ENCODE measurements at regions not wholly inside any gene's neighbourhood (a gene's known extent, or its start where the extent isn't known, plus 50 kb on each side); places are given as distances from the start of the nearest gene placed in this dataset.
"Not testable (repeated sequence)": the region's sequence is repeated elsewhere in the genome, so short reads cannot be mapped to it uniquely, and the experiment has no call there.

GRCh38 chr6:27831434-27832081 lies 80.6 kb downstream of the OR2B2 start:
- not testable (repeated sequence) for H3K27me3 Mint-ChIP-seq; H3K36me3 Mint-ChIP-seq (ENCODE audit: low read depth); H3K9me3 Mint-ChIP-seq
- peak; percentile 87 for ATAC-seq
- Mint-ChIP-seq H3K27ac (peak overlapping the region; percentile 90), H3K4me1 (peaks cover 41% of the 10 kb centered on the region), H3K4me3 (peak overlapping the region; percentile 67)
- peak; percentile 71 for DNase-seq

- H3K27ac Mint-ChIP-seq = peak overlapping the region; percentile 97
- H3K4me1 Mint-ChIP-seq = peaks cover 46% of the 10 kb centered on the region
- peak; percentile 90 for ATAC-seq
- not testable (repeated sequence) for H3K27me3 Mint-ChIP-seq; H3K9me3 Mint-ChIP-seq; H3K36me3 Mint-ChIP-seq (ENCODE audit: low read depth)
- H3K4me3 Mint-ChIP-seq = peak overlapping the region; percentile 90
- peak; percentile 58 for DNase-seq
Observed at GRCh38 chr6:27830600-27831433, 81.4 kb downstream of the OR2B2 start.

- no peak for ATAC-seq
- peaks cover 1% of the 10 kb centered on the region for H3K36me3 Mint-ChIP-seq (ENCODE audit: low read depth)
Observed at GRCh38 chr6:27830212-27830599, 82.0 kb downstream of the OR2B2 start.

GRCh38 chr6:27829453-27830211 lies 82.6 kb downstream of the OR2B2 start:
- Mint-ChIP-seq H3K27ac (peak overlapping the region; percentile 97), H3K9me3 (no peaks in the 10 kb centered on the region), H3K4me3 (peak overlapping the region; percentile 90), H3K27me3 (no peaks in the 10 kb centered on the region), H3K4me1 (peaks cover 48% of the 10 kb centered on the region), H3K36me3 (ENCODE audit: low read depth) (peaks cover 1% of the 10 kb centered on the region)
- DNase-seq (no peak), ATAC-seq (no peak)

More at GRCh38 chr6:27830212-27830599, 82.0 kb downstream of the OR2B2 start:
- Mint-ChIP-seq H3K4me1 (peaks cover 49% of the 10 kb centered on the region), H3K4me3 (peak overlapping the region; percentile 90), H3K27ac (peak overlapping the region; percentile 97), H3K9me3 (no peaks in the 10 kb centered on the region), H3K27me3 (no peaks in the 10 kb centered on the region)
- no peak for DNase-seq

GRCh38 chr6:27827477-27827876 lies 84.7 kb downstream of the OR2B2 start:
- not testable (repeated sequence) for H3K27ac Mint-ChIP-seq; H3K36me3 Mint-ChIP-seq (ENCODE audit: low read depth); H3K9me3 Mint-ChIP-seq; ATAC-seq; DNase-seq; H3K4me3 Mint-ChIP-seq; H3K27me3 Mint-ChIP-seq
- peaks cover 52% of the 10 kb centered on the region for H3K4me1 Mint-ChIP-seq

GRCh38 chr6:27826612-27826985 lies 85.6 kb downstream of the OR2B2 start:
- DNase-seq; ATAC-seq; H3K36me3 Mint-ChIP-seq (ENCODE audit: low read depth); H3K9me3 Mint-ChIP-seq; H3K4me3 Mint-ChIP-seq; H3K27me3 Mint-ChIP-seq: not testable (repeated sequence)
- H3K27ac Mint-ChIP-seq = peak overlapping the region; percentile 73
- H3K4me1 Mint-ChIP-seq = peaks cover 51% of the 10 kb centered on the region

- H3K4me1 Mint-ChIP-seq = peaks cover 48% of the 10 kb centered on the region
- peak overlapping the region; percentile 73 for H3K27ac Mint-ChIP-seq
- not testable (repeated sequence) for DNase-seq; H3K27me3 Mint-ChIP-seq; H3K9me3 Mint-ChIP-seq; ATAC-seq; H3K36me3 Mint-ChIP-seq (ENCODE audit: low read depth)
- H3K4me3 Mint-ChIP-seq = peak overlapping the region; percentile 45
Observed at GRCh38 chr6:27825848-27826611, 86.2 kb downstream of the OR2B2 start.

GRCh38 chr6:27825025-27825793 lies 87.0 kb downstream of the OR2B2 start:
- Mint-ChIP-seq H3K36me3 (ENCODE audit: low read depth) (peaks cover 1% of the 10 kb centered on the region), H3K9me3 (no peaks in the 10 kb centered on the region), H3K27ac (peak overlapping the region; percentile 96), H3K27me3 (no peaks in the 10 kb centered on the region), H3K4me3 (peak overlapping the region; percentile 91), H3K4me1 (peaks cover 40% of the 10 kb centered on the region)
- no peak for DNase-seq
- no peak for ATAC-seq

GRCh38 chr6:27824211-27825024 lies 87.8 kb downstream of the OR2B2 start:
- peaks cover 40% of the 10 kb centered on the region for H3K4me1 Mint-ChIP-seq
- H3K4me3 Mint-ChIP-seq = peak overlapping the region; percentile 91

GRCh38 chr6:27823714-27824210 lies 88.4 kb downstream of the OR2B2 start:
- H3K27ac Mint-ChIP-seq = peak overlapping the region; percentile 96
- H3K27me3 Mint-ChIP-seq; H3K9me3 Mint-ChIP-seq; H3K36me3 Mint-ChIP-seq (ENCODE audit: low read depth): not testable (repeated sequence)
- ATAC-seq (peak; percentile 84), DNase-seq (peak; percentile 71)
- H3K4me1 Mint-ChIP-seq = peaks cover 36% of the 10 kb centered on the region
- peak overlapping the region; percentile 91 for H3K4me3 Mint-ChIP-seq

More at GRCh38 chr6:27824211-27825024, 87.8 kb downstream of the OR2B2 start:
- not testable (repeated sequence) for H3K9me3 Mint-ChIP-seq; DNase-seq; H3K27me3 Mint-ChIP-seq; H3K36me3 Mint-ChIP-seq (ENCODE audit: low read depth)
- H3K27ac Mint-ChIP-seq = peak overlapping the region; percentile 96
- peak; percentile 86 for ATAC-seq

GRCh38 chr6:27816906-27817305 lies 95.3 kb downstream of the OR2B2 start:
- peaks cover 43% of the 10 kb centered on the region for H3K4me1 Mint-ChIP-seq
- H3K27me3 Mint-ChIP-seq = no peaks in the 10 kb centered on the region
- no peak overlapping the region for H3K4me3 Mint-ChIP-seq
- H3K27ac Mint-ChIP-seq = no peak overlapping the region
- DNase-seq (no peak), ATAC-seq (no peak)
- no peaks in the 10 kb centered on the region for H3K9me3 Mint-ChIP-seq
- no peaks in the 10 kb centered on the region for H3K36me3 Mint-ChIP-seq (ENCODE audit: low read depth)

GRCh38 chr6:27814665-27815424 lies 97.4 kb downstream of the OR2B2 start:
- ATAC-seq (peak; percentile 65), DNase-seq (peak; percentile 61)
- H3K27ac Mint-ChIP-seq = peak overlapping the region; percentile 99
- H3K4me1 Mint-ChIP-seq = peaks cover 56% of the 10 kb centered on the region
- H3K27me3 Mint-ChIP-seq = no peaks in the 10 kb centered on the region
- H3K9me3 Mint-ChIP-seq = no peaks in the 10 kb centered on the region
- H3K4me3 Mint-ChIP-seq = peak overlapping the region; percentile 87
- H3K36me3 Mint-ChIP-seq (ENCODE audit: low read depth) = no peaks in the 10 kb centered on the region
